ENCODE measurements at regions not wholly inside any gene's neighbourhood (a gene's known extent, or its start where the extent isn't known, plus 50 kb on each side); places are given as distances from the start of the nearest gene placed in this dataset. TPM values are rescaled to one million over a fixed set of nuclear protein-coding genes. Genes with fewer than 3 reads are reported as not detected.

DNA sequence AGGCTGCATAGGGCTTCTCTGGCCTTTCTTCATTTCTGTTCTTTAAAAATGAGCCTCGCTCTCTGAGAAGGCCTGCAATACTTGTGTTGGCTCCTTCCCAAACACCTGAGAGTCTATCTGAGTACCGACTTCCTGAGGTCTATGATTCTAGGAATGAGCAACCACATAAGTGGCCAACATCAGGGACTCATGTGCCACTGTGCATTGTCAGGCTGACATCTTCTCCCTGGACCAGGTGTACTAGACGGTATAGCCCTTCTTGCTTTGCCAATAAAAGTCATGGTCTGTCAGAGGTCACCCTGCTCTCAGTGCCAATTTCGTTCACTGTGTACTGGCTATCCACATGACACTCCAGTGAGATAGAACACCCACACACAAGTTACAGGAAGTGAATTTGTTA lies 67.4 kb upstream of the EPHA5 start:
- H3K9me2 ChIP-seq (ENCODE audit: insufficient read depth) = no peaks in the 10 kb centered on the region
- no peak overlapping the region for H3K9ac ChIP-seq
- no peaks in the 10 kb centered on the region for H4K20me1 ChIP-seq (ENCODE audit: insufficient read depth)
- H3K4me2 ChIP-seq (ENCODE audit: unreplicated experiment) = no peak overlapping the region
- H3K79me2 ChIP-seq (ENCODE audit: insufficient read depth) = no peaks in the 10 kb centered on the region
- H3K4me1 ChIP-seq (ENCODE audit: insufficient read depth) = no peaks in the 10 kb centered on the region
- H3K36me3 ChIP-seq (ENCODE audit: low read depth) = no peaks in the 10 kb centered on the region
- 17 to 20% methylated on average over 4 of the region's 4 CpGs for WGBS, 2 experiments (ENCODE audit: low coverage in 1 of 2, low lambda C conversion rate in 2 of 2, missing lambda C conversion rate in 2 of 2)
- no peaks in the 10 kb centered on the region for H3K27me3 ChIP-seq (replicated peaks; ENCODE audit: insufficient read depth)
- H3K27ac ChIP-seq = no peak overlapping the region
- no peaks in the 10 kb centered on the region for H3K9me3 ChIP-seq (ENCODE audit: low read depth)
- TF ChIP-seq EZH2phosphoT487 (IDR thresholded peaks at IDR 0.05; ENCODE audit: insufficient read depth, low read depth) = no peak
- no peak for TF ChIP-seq EZH2 (IDR thresholded peaks at IDR 0.05; ENCODE audit: insufficient read depth, poor library complexity, severe bottlenecking)
- H3F3A ChIP-seq (ENCODE audit: insufficient read depth) = no peaks in the 10 kb centered on the region
- no peak overlapping the region for H2AFZ ChIP-seq
- DNase-seq = no peak
- H3K4me3 ChIP-seq = no peak overlapping the region
- in situ Hi-C loops (cut with MboI) = no loop called here

DNA sequence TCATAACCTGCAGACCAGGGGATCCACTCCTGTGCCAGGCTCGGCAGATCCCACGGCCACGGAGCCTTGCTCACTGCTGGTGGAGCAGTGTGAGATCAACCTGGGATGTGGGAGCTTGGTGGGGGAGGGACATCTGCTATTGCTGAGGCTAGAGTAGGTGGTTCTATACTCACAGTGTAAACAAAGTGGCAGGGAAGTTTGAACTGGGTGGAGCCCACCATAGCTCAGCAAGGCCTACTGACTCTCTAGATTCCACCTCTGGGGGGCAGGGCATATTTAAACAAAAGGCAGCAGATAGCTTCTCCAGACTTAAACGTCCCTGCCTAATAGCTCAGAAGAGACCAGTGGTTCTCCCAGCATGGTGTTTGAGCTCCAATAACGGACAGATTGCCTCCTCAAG lies 54.7 kb upstream of the EPHA5 start:
- Histone ChIP-seq H3K4me3 (no peak overlapping the region), H2AFZ (no peak overlapping the region), H3K4me1 (ENCODE audit: insufficient read depth) (no peaks in the 10 kb centered on the region), H3K9ac (no peak overlapping the region), H3K4me2 (ENCODE audit: unreplicated experiment) (no peak overlapping the region), H3K9me3 (ENCODE audit: low read depth) (no peaks in the 10 kb centered on the region), H3K27ac (no peak overlapping the region), H3K79me2 (ENCODE audit: insufficient read depth) (no peaks in the 10 kb centered on the region), H4K20me1 (ENCODE audit: insufficient read depth) (no peaks in the 10 kb centered on the region), H3F3A (ENCODE audit: insufficient read depth) (no peaks in the 10 kb centered on the region), H3K27me3 (replicated peaks; ENCODE audit: insufficient read depth) (no peaks in the 10 kb centered on the region), H3K9me2 (ENCODE audit: insufficient read depth) (no peaks in the 10 kb centered on the region), H3K36me3 (ENCODE audit: low read depth) (no peaks in the 10 kb centered on the region)
- no peak for TF ChIP-seq EZH2phosphoT487 (IDR thresholded peaks at IDR 0.05; ENCODE audit: insufficient read depth, low read depth)
- DNase-seq = no peak
- 25 to 28% methylated on average over 5 of the region's 5 CpGs for WGBS, 2 experiments (ENCODE audit: low coverage in 1 of 2, low lambda C conversion rate in 2 of 2, missing lambda C conversion rate in 2 of 2)
- in situ Hi-C loops (cut with MboI) = no loop called here

MicroRNAs encoded in the stretch of these regions (microRNA counts, 767-probe panel; counts per million panel counts)
- 447 counts per million, percentile 86 among the panel's probes with 10 or more counts for microRNA hsa-miR-1269a

Small RNAs in the stretch of these regions (microRNA-seq; reads per million reads assigned to microRNA genes)
- gene MIR1269A (ENCODE audit: borderline number of aligned reads) = not detected

Small RNAs in the stretch of these regions (small RNA-seq; reads per million reads assigned to genes)
- gene MIR1269A (ENCODE audit: low read depth, low replicate concordance) = not detected
- 3.3 reads per million, percentile 74 among the genes with 10 or more reads in this experiment for gene RNU2-40P (ENCODE audit: low read depth, low replicate concordance)
- not detected for gene RNU6-699P (ENCODE audit: low read depth, low replicate concordance)

Measured in GM23248 (cell line).